ENCODE measurements at regions not wholly inside any gene's neighbourhood (a gene's known extent, or its start where the extent isn't known, plus 50 kb on each side); places are given as distances from the start of the nearest gene placed in this dataset.

GRCh38 chr20:51335329-51335841 is 207.1 kb downstream of the NFATC2 start:
- ATAC-seq, result no peak

- no peak for ATAC-seq
Observed at GRCh38 chr20:51334609-51335008, 207.9 kb downstream of the NFATC2 start.

GRCh38 chr20:51333971-51334370 is 208.5 kb downstream of the NFATC2 start:
- ATAC-seq, result no peak

DNA sequence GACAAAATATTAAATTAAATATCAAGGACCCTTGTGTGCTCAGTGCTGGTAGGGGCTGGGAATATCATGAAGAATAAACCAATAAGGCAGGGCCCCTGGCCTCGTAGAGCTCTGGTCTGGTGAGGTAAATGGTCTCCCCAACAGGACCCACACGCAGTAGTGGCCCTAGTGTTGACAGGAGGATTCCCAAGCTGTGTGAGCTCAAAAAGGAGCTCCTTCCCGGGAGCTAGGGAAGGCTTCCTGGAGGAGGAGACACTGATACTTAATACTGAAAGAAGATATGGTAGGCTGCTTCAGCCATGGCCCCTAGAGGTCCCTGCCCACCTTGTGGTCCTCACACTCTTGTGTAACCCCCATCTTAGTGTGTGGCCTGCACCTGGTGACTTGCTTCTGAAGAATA is 209.1 kb downstream of the NFATC2 start:
- ATAC-seq, result no peak

- peak; percentile 25 for ATAC-seq
Observed at GRCh38 chr20:51331481-51331880, 211.0 kb downstream of the NFATC2 start.

DNA sequence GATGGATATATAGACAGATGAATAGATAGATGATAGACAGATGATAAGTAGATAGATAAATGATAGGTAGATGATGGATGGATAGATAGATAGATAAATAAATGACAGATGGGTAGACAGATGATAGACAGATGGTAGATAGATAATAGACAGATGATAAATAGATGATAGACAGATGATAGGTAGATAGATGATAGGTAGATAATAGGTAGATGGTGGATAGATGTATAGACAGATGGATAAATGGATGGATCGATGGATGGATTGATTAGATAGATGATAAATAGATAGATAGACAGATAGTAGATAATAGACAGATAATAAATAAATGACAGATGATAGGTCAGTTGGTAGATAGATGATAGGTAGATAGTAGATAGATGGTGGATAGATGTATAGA is 212.7 kb downstream of the NFATC2 start:
- no peak for ATAC-seq

- ATAC-seq, result no peak
Observed at GRCh38 chr20:51327251-51327841, 215.2 kb downstream of the NFATC2 start.

GRCh38 chr20:51326201-51326819 is 216.2 kb downstream of the NFATC2 start:
- peak; percentile 47 for ATAC-seq

GRCh38 chr20:51322164-51322707 is 220.3 kb downstream of the NFATC2 start:
- no peak for ATAC-seq

DNA sequence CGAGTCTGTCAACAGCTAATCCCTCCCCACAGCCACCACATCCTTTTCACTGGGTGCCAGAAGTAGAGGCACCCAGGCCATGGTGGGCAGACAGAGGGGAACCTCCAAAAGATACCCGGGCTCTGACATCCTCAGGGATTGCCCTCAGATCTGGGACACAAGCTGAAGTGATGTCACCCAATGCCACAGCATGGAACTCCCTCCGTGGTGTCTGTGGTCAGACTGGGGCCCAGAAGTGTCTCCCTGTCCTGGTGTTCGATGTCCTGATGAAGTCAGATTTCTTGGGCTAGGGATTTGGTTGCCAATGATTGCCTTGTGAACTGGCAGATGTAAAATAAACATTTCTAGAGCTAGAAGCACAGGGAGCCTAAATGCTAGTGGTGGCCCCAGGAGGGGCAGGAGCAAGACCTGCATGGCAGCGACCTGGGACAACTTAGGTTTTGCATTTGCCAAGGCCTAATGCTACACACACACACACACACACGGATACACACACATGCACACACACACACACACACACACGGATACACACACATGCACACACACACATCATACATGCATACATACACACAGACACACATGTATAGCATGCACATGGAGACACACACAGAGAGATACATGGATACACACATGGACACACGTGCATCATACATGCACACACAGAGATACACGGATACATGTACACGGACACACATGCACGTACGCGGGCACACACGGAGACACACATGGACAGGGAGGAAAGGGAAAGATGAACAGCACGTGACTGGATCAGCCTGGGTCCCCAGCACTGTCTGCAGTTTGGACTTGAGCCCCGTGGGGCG is 221.0 kb downstream of the NFATC2 start:
- no peak for ATAC-seq

- ATAC-seq, result no peak
Observed at GRCh38 chr20:51319522-51319921, 223.0 kb downstream of the NFATC2 start.

DNA sequence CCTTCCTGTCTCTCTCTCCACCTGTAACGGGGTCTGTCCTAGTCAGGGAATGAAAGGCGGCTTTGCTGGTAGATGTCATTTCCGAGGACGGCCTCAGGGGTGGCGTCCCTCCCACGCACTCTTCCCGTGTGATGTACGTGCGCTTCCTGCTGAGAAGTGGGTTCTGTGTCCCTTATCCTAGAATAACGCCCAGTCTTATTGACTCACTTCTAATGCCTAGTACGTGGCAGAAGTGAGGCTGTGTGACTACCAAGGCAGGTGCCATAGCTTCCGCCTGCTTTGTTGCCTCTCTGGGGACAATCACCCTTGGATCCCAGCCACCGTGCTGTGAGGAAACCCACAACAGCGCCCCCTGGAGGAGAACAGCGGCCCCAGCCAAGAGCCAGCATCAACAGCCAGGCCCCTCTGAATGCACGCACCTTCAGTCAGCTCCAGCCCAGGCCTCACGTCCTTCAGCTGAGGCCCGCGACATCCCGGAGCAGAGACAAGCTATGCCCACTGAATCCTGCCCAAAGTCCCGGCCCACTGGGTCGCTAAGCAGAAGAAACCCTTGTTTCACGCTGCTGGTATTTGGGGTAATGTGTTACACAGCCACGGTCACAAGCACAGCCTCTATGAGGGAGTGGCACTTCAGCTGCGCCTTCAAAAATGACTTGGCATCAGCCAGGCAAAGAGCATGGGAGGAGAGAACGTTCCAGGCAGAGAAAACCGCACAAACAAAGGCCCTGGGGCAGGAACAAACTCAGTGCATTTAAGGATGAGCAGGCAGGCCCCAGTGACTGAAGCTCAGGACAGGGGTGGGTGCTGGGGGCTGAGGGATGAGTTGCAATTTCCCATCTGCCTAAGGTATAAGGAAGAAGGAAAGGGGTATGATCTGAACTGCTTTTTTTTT is 224.2 kb downstream of the NFATC2 start:
- peak; percentile 12 for ATAC-seq

- no peak for ATAC-seq
Observed at GRCh38 chr20:51315390-51315789, 227.1 kb downstream of the NFATC2 start.

- peak; percentile 26 for ATAC-seq
Observed at GRCh38 chr20:51313358-51313827, 229.1 kb downstream of the NFATC2 start.

GRCh38 chr20:51312480-51312783 is 230.1 kb downstream of the NFATC2 start:
- ATAC-seq, result no peak

DNA sequence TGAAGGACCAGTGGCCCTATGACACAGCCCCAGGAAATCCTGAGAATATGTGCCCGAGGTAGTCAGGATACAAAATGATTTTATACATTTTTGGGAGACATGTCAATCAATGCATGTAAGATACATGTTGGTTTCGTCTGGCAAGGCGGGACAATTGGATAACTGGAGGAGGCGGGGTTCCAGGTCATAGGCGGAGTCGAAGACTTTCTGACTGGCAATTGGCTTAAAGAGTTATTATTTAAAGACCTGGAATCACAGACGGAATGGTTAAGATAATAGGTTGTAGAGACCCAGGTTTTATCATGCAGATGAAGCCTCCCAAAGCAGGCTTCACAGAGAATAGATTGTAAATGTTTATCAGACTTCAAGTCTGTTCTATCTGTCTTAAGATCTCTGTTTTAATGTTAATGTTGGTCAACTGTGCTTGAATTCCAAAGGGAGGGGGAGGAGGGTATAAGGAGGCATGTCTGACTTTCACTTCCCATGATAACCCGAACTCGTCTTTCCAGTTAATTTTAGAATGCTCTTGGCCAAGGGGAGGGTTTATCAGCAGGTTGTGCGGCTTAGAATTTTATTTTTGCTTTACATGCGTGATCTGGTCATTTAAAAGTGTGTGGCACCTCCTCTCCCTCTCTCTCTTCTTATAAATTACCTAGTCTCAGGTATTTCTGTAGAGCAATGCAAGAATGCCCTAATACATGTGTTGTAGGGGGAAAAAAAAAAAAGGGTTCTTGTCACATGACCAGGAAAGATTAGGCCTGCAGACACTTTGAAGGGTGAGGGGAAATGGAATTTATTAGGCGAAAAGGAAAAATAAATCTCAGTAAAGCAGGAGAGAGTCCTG is 230.7 kb downstream of the NFATC2 start:
- ATAC-seq, result no peak

DNA sequence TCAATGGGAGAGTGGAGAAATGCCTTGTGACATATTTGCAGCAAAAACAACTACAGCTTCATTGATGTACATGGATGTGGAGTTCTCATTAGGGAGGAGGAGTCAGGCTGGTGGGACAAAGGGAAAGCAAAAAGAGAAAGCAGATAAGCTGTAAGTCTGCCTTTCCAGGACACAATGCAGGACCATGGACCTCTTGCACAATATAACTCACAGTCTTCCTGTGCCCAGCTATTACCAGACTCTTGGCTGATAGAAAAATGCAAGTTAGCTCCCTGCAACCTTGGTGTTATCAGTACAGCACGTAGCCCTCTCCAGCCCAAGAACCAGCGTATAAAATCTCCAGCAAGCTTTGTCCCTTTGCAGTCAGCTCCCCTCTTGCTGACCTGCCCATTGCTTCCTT is 232.3 kb downstream of the NFATC2 start:
- ATAC-seq, result no peak

- no peak for ATAC-seq
Observed at GRCh38 chr20:51309128-51309527, 233.4 kb downstream of the NFATC2 start.

DNA sequence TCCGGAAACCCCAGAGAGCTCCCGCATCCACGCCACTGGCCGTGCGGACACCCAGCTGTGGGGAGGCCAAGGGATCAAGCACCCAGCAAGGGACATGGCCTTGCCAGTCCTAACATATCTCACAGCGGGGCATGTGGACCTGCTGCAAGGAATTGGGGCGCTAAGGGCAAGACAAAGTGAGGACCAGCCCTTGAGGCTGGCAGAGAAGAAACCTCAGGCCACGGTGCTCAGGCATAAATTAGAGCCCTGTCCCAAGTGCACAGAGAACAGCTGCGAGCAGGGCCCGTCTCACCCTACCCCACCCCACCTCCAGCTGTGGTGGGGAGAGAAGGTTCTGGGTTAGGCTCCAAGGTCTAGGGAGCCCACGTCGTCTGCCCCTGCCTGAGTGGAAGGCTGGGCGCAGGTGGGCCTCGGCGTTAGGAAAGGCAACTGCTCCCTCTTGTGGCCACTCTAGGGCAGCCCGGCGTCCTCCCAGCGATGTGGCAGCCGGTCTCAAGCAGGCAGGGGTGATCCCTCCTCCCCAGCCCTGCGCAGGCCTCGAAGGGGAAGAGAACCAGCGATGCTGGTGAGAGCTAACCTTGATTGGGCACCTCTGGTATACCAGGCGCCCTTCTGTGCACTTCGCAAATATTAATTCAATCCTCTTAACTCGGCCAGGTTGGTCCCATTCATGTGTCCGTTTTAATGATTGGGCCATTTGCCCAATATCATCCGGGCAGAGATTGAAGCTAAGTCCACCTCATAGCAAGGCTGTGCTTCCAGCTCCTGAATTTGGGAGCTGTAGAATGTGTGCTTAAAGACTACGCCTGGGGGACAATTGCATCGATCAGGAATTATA is 235.8 kb downstream of the NFATC2 start:
- ATAC-seq, result peak; percentile 86

- ATAC-seq, result no peak
Observed at GRCh38 chr20:51306081-51306480, 236.4 kb downstream of the NFATC2 start.
